ENCODE measurements at regions not wholly inside any gene's neighbourhood (a gene's known extent, or its start where the extent isn't known, plus 50 kb on each side); places are given as distances from the start of the nearest gene placed in this dataset.
A peak's percentile ranks its signal among the peaks of the same experiment; 100 is the strongest.

GRCh38 chr4:24476282-24476681, 108.1 kb downstream of the DHX15 start:
- Mint-ChIP-seq H3K27me3 (peaks cover 23 to 32% of the 10 kb centered on the region in 2 donors), H3K4me3 (peak overlapping the region in 1 of 8 donors; percentile 3), H3K36me3 (peaks cover 0 to 9% of the 10 kb centered on the region in 2 donors), H3K9me3 (peaks cover 0 to 5% (median 0%) of the 10 kb centered on the region in 8 donors), H3K4me1 (peaks cover 8 to 17% (median 13%) of the 10 kb centered on the region in 4 donors), H3K27ac (peak overlapping the region in 1 of 7 donors; percentile 8)
- Histone ChIP-seq H3K36me3 (ENCODE audit: insufficient read depth, low read length) (no peaks in the 10 kb centered on the region), H3K27me3 (ENCODE audit: insufficient read depth, low read length) (no peaks in the 10 kb centered on the region), H3K9me3 (ENCODE audit: control insufficient read depth in 1 of 2, low read length in 2 of 2) (no peaks in the 10 kb centered on the region), H3K4me3 (ENCODE audit: low read length in 2 of 2) (no peak overlapping the region), H3K27ac (ENCODE audit: low read depth, low read length) (no peak overlapping the region), H3K4me1 (ENCODE audit: insufficient read depth, low read length) (peaks cover 8% of the 10 kb centered on the region)
- ChIA-PET CTCF (ENCODE audit: partially characterized antibody) (interaction anchor here (1.0 to 1.4 kb wide), 2 partner anchors 12 to 108 kb away, joined by 3 to 5 read pairs; partner anchors contain the start of gene DHX15), POLR2A (ENCODE audit: partially characterized antibody) (no interaction called here)
- intact Hi-C loops (cut with micrococcal nuclease), result no loop called here
- peak in 1 of 5 donors; percentile 13 for DNase-seq

- H3K9me3 ChIP-seq (ENCODE audit: control insufficient read depth in 1 of 2, low read length in 2 of 2), result no peaks in the 10 kb centered on the region
- Mint-ChIP-seq H3K27me3 (peaks cover 22 to 31% of the 10 kb centered on the region in 2 donors), H3K4me1 (peaks cover 11 to 20% (median 16%) of the 10 kb centered on the region in 4 donors), H3K27ac (peak overlapping the region in 2 of 7 donors; percentile 8 to 49), H3K4me3 (peak overlapping the region in 1 of 8 donors; percentile 3), H3K36me3 (peaks cover 0 to 9% of the 10 kb centered on the region in 2 donors), H3K9me3 (peaks cover 0 to 5% (median 0%) of the 10 kb centered on the region in 8 donors)
- H3K27ac ChIP-seq (ENCODE audit: low read depth, low read length), result no peak overlapping the region
- intact Hi-C loops (cut with micrococcal nuclease), result no loop called here
- H3K4me1 ChIP-seq (ENCODE audit: insufficient read depth, low read length), result peaks cover 11% of the 10 kb centered on the region
- no peaks in the 10 kb centered on the region for H3K36me3 ChIP-seq (ENCODE audit: insufficient read depth, low read length)
- CTCF ChIA-PET (ENCODE audit: partially characterized antibody), result interaction anchor here (0.8 to 1.4 kb wide), 3 partner anchors 9 to 109 kb away, joined by 3 to 5 read pairs (median 3); partner anchors contain the start of gene DHX15
- H3K4me3 ChIP-seq (ENCODE audit: low read length in 2 of 2), result no peak overlapping the region
- no peak for DNase-seq
- POLR2A ChIA-PET (ENCODE audit: partially characterized antibody), result no interaction called here
- H3K27me3 ChIP-seq (ENCODE audit: insufficient read depth, low read length), result no peaks in the 10 kb centered on the region
Measured at GRCh38 chr4:24475756-24476155, 108.6 kb downstream of the DHX15 start.

GRCh38 chr4:24473309-24473721, 111.0 kb downstream of the DHX15 start:
- H3K4me3 ChIP-seq (ENCODE audit: low read length in 2 of 2), result peak overlapping the region; percentile 14 to 40
- Mint-ChIP-seq H3K36me3 (peaks cover 0 to 9% of the 10 kb centered on the region in 2 donors), H3K9me3 (peaks cover 0 to 5% (median 0%) of the 10 kb centered on the region in 8 donors), H3K27ac (peak overlapping the region; percentile 22 to 93 (median 58)), H3K4me1 (peaks cover 22 to 40% (median 31%) of the 10 kb centered on the region in 4 donors), H3K27me3 (peaks cover 36 to 45% of the 10 kb centered on the region in 2 donors), H3K4me3 (peak overlapping the region; percentile 90 to 99 (median 95))
- intact Hi-C loops (cut with micrococcal nuclease), result no loop called here
- H3K36me3 ChIP-seq (ENCODE audit: insufficient read depth, low read length), result no peaks in the 10 kb centered on the region
- H3K27me3 ChIP-seq (ENCODE audit: insufficient read depth, low read length), result peaks cover 13% of the 10 kb centered on the region
- ChIA-PET CTCF (ENCODE audit: partially characterized antibody) (no interaction called here), POLR2A (ENCODE audit: partially characterized antibody) (interaction anchor here (1.6 kb wide), 1 partner anchor 111 kb away, joined by 9 read pairs; the partner anchor contains the start of gene DHX15)
- H3K27ac ChIP-seq (ENCODE audit: low read depth, low read length), result no peak overlapping the region
- H3K4me1 ChIP-seq (ENCODE audit: insufficient read depth, low read length), result peaks cover 25% of the 10 kb centered on the region
- DNase-seq, result peak in 3 of 5 donors; percentile 4 to 8 (median 8)
- H3K9me3 ChIP-seq (ENCODE audit: control insufficient read depth in 1 of 2, low read length in 2 of 2), result no peaks in the 10 kb centered on the region

GRCh38 chr4:24472514-24473308, 111.6 kb downstream of the DHX15 start:
- POLR2A ChIA-PET (ENCODE audit: partially characterized antibody), result interaction anchor here (1.6 kb wide), 1 partner anchor 112 kb away, joined by 9 read pairs; the partner anchor contains the start of gene DHX15
- Histone ChIP-seq H3K27me3 (ENCODE audit: insufficient read depth, low read length) (peaks cover 13% of the 10 kb centered on the region), H3K27ac (ENCODE audit: low read depth, low read length) (no peak overlapping the region), H3K4me1 (ENCODE audit: insufficient read depth, low read length) (peaks cover 25% of the 10 kb centered on the region), H3K9me3 (ENCODE audit: control insufficient read depth in 1 of 2, low read length in 2 of 2) (no peaks in the 10 kb centered on the region), H3K36me3 (ENCODE audit: insufficient read depth, low read length) (no peaks in the 10 kb centered on the region), H3K4me3 (ENCODE audit: low read length in 2 of 2) (peak overlapping the region; percentile 14 to 40)
- DNase-seq, result peak; percentile 62 to 78 (median 70)
- H3K27me3 Mint-ChIP-seq, result peaks cover 39 to 45% of the 10 kb centered on the region in 2 donors
- H3K9me3 Mint-ChIP-seq, result peaks cover 0 to 5% (median 0%) of the 10 kb centered on the region in 8 donors
- peaks cover 0 to 9% of the 10 kb centered on the region in 2 donors for H3K36me3 Mint-ChIP-seq
- peaks cover 23 to 45% (median 32%) of the 10 kb centered on the region in 4 donors for H3K4me1 Mint-ChIP-seq
- CTCF ChIA-PET (ENCODE audit: partially characterized antibody), result no interaction called here
- intact Hi-C loops (cut with micrococcal nuclease), result loop anchor here (1.0 kb wide), 1 partner anchor 112 kb away; the partner anchor contains the start of gene DHX15
- peak overlapping the region; percentile 55 to 98 (median 92) for H3K27ac Mint-ChIP-seq
- peak overlapping the region; percentile 90 to 99 (median 96) for H3K4me3 Mint-ChIP-seq

- peak overlapping the region; percentile 94 to 99 (median 96) for H3K4me3 Mint-ChIP-seq
- peak in 1 of 5 donors; percentile 3 for DNase-seq
- H3K36me3 ChIP-seq (ENCODE audit: insufficient read depth, low read length), result no peaks in the 10 kb centered on the region
- peaks cover 25% of the 10 kb centered on the region for H3K4me1 ChIP-seq (ENCODE audit: insufficient read depth, low read length)
- H3K4me1 Mint-ChIP-seq, result peaks cover 23 to 45% (median 32%) of the 10 kb centered on the region in 4 donors
- ChIA-PET CTCF (ENCODE audit: partially characterized antibody) (no interaction called here), POLR2A (ENCODE audit: partially characterized antibody) (interaction anchor here (1.6 kb wide), 1 partner anchor 113 kb away, joined by 9 read pairs; the partner anchor contains the start of gene DHX15)
- H3K27me3 Mint-ChIP-seq, result peaks cover 41 to 44% of the 10 kb centered on the region in 2 donors
- intact Hi-C loops (cut with micrococcal nuclease), result loop anchor here (1.0 kb wide), 1 partner anchor 112 kb away; the partner anchor contains the start of gene DHX15
- peak overlapping the region in 1 of 2 donors; percentile 40 for H3K4me3 ChIP-seq (ENCODE audit: low read length in 2 of 2)
- no peak overlapping the region for H3K27ac ChIP-seq (ENCODE audit: low read depth, low read length)
- no peaks in the 10 kb centered on the region for H3K9me3 ChIP-seq (ENCODE audit: control insufficient read depth in 1 of 2, low read length in 2 of 2)
- H3K36me3 Mint-ChIP-seq, result peaks cover 0 to 9% of the 10 kb centered on the region in 2 donors
- H3K9me3 Mint-ChIP-seq, result peaks cover 0 to 5% (median 0%) of the 10 kb centered on the region in 8 donors
- peak overlapping the region; percentile 0 to 93 (median 44) for H3K27ac Mint-ChIP-seq
- peaks cover 13% of the 10 kb centered on the region for H3K27me3 ChIP-seq (ENCODE audit: insufficient read depth, low read length)
Measured at GRCh38 chr4:24472161-24472510, 112.2 kb downstream of the DHX15 start.

GRCh38 chr4:24471486-24472160, 112.7 kb downstream of the DHX15 start:
- intact Hi-C loops (cut with micrococcal nuclease), result loop anchor here (1.0 kb wide), 1 partner anchor 113 kb away; the partner anchor contains the start of gene DHX15
- peaks cover 25% of the 10 kb centered on the region for H3K4me1 ChIP-seq (ENCODE audit: insufficient read depth, low read length)
- H3K27ac ChIP-seq (ENCODE audit: low read depth, low read length), result no peak overlapping the region
- H3K36me3 ChIP-seq (ENCODE audit: insufficient read depth, low read length), result no peaks in the 10 kb centered on the region
- H3K9me3 Mint-ChIP-seq, result peaks cover 0 to 5% (median 0%) of the 10 kb centered on the region in 8 donors
- peaks cover 13% of the 10 kb centered on the region for H3K27me3 ChIP-seq (ENCODE audit: insufficient read depth, low read length)
- H3K4me3 ChIP-seq (ENCODE audit: low read length in 2 of 2), result peak overlapping the region in 1 of 2 donors; percentile 40
- H3K4me1 Mint-ChIP-seq, result peaks cover 23 to 45% (median 32%) of the 10 kb centered on the region in 4 donors
- peaks cover 40 to 44% of the 10 kb centered on the region in 2 donors for H3K27me3 Mint-ChIP-seq
- POLR2A ChIA-PET (ENCODE audit: partially characterized antibody), result no interaction called here
- CTCF ChIA-PET (ENCODE audit: partially characterized antibody), result no interaction called here
- H3K27ac Mint-ChIP-seq, result peak overlapping the region in 3 of 7 donors; percentile 74 to 93 (median 75)
- peak in 3 of 5 donors; percentile 1 to 12 (median 9) for DNase-seq
- H3K4me3 Mint-ChIP-seq, result peak overlapping the region; percentile 86 to 99 (median 96)
- H3K36me3 Mint-ChIP-seq, result peaks cover 0 to 9% of the 10 kb centered on the region in 2 donors
- no peaks in the 10 kb centered on the region for H3K9me3 ChIP-seq (ENCODE audit: control insufficient read depth in 1 of 2, low read length in 2 of 2)

Data from CD4-positive, alpha-beta memory T cell (primary cell).